IPS-NIHi11 (cell line): ENCODE measurements at regions not wholly inside any gene's neighbourhood (a gene's known extent, or its start where the extent isn't known, plus 50 kb on each side); places are given as distances from the start of the nearest gene placed in this dataset.
A peak's percentile ranks its signal among the peaks of the same experiment; 100 is the strongest.

ENCODE experiments used
- DNase-seq: peaks from one replicate; pipeline ENCODE4 v3.0.0; 2012; ENCODE audit warnings: mixed read lengths, low spot score

DNA sequence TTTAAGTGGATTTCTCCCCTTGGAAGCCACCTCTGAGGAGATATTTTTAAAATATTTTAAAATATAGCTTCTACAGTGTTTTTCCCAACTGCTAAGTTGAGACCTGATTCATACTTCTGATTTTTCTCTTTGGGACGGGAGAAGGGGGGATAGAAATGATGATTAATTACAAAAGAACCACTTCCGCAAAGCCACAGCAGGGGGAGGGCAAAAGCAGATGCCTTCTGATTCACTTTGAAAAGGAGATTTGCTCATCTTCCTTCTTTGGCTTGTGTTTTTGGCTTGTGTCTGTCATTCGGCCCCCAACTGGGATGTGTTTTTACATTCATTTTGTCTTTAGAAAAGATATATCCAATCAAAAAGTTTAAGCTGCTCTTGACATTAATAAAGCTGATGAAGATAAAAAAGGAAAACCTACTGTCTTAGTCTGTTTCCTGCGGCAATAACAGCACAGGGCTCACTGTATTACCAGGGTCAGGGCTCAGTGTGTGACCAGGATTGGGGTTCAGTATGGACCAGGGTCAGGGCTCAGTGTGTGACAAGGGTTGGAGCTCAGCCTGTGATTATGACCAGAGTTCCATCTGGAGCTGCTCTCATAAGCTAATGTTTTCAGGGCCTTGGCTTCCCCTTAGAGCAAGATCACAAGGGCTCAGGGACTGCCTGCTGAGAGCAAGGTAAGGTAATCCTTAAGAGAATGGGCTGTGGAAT is 223.2 kb downstream of the MTHFS start:
- DNase-seq = peak; percentile 24

DNA sequence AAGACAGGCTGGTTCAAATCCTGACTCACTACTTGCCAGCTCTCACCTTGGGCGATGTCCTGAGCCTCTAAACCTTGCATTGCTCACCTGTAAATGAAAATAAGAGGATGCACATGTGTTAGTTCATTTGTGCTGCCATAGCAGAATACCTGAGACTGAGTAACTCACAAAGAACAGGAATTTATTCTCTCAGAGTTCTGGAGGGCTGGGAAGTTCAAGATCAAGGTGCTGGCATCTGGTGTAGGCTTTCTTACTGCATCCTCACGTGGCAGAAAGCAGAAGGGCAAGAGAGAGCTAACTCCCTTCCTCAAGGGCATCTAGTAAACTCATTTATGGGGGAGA is 222.7 kb downstream of the MTHFS start:
- no peak for DNase-seq

DNA sequence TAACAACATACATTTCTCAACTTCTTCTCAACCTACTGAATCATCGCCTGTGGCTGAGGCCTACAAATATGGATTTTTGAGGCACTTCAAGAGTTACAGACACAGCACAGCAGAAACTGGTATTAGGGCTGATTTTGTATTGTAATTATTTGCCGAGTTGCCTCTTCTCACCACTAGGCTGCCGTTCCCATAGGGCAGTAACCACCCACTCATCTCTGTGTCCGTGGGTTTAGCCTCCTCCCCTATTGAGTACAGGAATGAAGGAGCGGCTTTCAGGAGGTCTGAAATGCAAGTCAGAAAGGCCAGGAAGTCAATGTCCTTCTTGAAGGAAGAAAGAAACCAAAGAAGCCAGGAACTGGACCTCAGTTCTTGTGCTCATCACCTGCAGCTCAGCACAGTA is 220.8 kb downstream of the MTHFS start:
- no peak for DNase-seq

DNA sequence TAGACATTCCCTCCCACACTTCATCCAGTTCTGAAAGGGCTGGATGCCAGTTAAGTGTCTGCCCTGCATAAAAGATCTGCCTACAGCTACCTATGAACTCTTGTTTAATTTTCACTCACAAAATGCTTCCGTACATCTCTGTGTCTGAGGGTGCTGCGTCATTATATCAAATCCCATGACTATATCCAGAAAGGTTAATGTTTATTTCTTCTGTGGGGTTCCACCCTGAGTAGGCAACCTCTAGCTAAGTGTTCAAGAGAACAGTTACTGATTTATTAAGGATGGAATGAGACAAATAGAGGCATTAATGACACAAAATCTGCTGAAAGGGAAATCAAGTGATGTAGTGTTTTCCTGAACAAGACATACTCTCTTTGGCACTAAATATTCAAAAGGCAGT is 220.2 kb downstream of the MTHFS start:
- DNase-seq = no peak

DNA sequence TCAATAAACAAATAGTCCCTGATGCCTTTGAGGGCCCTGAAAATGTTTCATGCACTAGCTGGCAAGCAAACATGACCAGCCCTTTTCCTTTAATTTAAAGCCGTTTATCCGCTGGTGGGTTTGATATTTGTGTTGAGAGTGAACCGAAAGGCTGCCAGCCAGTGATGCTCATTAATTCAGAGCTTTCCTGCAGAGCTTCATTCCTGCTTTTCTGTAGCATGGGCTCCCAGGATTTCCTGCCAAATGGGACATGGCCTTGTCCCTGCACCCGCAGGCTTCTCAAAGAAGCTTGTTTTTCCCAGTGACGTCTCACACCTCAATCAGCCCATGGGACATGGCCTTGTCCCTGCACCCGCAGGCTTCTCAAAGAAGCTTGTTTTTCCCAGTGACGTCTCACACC is 219.6 kb downstream of the MTHFS start:
- DNase-seq = no peak

DNA sequence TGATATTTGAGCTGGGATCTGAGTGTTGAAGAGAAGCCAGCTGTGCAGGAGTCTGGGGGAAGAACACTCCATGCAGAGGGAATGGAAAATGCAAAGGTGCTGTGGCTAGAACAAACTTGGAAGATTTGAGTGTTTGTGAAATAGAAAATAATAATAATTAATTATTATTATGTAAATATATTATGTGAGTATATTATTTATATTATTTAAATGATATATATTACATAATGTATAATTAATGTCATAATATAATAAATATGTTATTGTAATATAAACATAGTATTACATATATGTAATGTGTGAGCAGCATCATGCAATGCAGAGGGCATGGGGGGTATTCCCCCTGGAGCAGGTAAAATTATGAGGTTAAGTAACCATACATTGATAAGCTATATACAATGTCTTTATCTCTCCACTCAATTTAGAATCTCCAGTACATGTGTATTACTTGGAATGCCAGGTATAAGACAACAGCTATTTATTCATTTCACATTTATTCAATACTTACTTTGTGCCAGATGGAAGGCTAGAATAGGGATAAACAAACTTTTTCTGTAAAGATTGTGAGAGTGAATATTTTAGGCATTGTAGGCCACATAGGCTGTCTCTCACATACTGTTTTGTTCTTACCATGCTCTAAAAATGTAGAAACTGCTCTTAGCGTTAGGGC is 218.6 kb downstream of the MTHFS start:
- DNase-seq = no peak

DNA sequence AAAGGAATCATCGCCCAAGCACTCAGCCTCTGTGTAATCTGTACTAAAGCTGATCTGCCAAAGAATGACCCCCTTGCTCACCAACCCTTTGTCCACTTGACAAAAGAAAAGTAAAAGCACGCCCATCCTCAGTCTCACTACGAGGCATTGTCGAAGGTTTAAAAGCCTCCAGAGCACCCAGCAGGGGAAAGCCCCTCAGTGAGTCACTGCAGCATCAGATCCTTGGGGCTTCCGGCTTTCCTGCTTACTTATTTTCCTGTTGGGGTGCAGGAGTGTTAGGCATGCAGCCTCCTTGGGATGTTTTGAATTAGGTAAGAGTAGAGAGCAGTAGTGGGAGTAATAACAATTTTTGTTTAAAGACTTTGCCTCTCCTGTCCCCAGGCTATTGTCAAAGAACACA is 216.1 kb downstream of the MTHFS start:
- DNase-seq = peak; percentile 41

DNA sequence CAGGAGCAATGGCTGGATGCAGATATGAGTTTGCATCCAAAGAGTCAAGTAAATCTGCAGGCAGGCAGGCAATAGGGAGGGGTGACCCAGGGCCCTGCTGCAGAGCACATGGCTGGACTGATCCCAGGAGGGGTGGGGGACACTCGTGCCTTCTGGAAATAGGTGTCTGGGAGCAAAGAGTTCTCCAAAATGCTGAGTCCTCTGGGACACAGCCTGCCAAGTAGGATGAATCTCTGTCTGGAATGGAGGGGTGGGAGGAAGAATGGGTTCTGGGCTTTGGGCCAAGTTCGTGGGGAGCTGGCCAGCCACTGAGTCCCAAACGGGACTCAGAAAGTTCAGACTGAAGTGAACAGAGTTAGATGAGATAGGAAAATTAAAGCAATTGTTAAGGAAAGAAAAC is 214.5 kb downstream of the MTHFS start:
- DNase-seq = no peak

DNA sequence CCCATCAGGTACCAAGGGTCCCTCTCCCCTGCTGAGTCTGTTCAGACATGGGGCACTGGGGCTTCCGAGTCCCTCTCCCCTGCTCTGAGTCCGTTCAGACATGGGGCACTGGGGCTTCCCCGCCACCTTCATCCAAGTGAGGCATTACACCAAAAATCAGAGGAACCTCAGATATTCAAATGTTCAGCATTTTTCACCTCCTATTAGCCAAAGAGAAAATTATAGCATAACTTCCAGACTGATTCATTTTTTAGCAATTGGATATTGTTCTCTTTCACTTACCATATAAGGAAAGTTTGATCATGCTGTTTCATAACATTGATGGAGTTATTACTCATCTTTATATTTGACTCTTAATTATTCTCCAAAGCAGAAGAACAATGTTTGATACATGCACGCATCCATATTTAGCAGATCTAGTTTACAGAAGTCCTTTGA is 213.9 kb downstream of the MTHFS start:
- no peak for DNase-seq

DNA sequence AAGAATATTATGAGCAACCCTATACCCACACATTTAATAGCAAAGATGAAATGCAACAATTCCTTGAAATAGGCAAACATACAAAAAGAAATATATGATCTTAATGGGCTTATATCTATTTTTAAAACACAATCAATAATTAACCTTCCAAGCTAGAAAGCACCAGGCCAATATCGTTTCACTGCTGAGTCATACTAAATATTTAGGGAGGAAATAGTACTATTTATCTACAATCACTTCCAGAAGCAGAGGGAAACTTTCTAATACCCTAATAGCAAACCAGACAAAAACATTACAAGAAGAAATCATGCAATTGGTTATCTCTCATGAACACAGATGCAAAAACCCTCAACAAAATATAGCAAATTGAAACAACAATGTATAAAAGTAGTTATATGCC is 207.8 kb downstream of the MTHFS start:
- DNase-seq = no peak

DNA sequence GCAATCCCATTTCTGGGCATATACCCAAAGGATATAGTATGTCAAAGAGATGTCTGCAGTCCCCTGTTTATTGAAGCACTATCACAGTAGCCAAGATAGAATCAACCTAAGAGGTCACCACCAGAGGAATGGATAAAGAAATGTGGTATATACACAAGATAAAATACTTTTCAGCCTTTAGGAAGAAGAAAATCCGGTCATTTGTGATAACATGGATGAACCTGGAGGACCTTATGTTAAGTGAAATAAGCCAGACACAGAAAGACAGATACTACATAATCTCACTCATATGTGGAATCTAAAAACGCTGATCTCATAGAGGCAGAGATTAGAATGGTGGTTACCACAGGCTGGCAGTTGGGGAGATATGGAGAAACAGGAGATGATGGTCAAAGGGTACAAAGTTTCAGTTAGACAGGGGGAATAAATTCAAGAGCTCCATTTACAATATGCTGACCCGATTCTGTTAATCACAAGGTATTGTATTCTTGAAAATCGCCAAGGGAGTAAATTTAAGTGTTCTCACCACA is 195.8 kb downstream of the MTHFS start:
- DNase-seq = no peak

DNA sequence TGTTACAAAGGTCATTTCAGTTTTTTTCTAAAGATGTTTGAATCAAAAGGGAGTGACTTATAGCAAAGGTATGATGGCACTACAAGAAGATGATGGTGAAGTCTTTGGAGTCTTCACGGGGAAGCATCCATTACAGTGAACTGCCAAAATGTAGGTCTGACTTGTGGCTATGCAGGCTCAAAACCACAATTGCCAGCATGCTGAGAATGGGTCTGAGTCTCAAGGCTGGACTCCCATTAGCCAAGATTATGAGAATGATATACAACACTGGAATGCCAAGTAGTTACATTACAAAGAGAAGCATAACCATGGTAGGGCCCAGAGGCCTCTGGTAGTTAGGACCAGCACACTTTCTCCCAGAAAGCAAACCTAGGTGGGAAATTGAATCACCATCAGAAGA is 194.2 kb downstream of the MTHFS start:
- no peak for DNase-seq

DNA sequence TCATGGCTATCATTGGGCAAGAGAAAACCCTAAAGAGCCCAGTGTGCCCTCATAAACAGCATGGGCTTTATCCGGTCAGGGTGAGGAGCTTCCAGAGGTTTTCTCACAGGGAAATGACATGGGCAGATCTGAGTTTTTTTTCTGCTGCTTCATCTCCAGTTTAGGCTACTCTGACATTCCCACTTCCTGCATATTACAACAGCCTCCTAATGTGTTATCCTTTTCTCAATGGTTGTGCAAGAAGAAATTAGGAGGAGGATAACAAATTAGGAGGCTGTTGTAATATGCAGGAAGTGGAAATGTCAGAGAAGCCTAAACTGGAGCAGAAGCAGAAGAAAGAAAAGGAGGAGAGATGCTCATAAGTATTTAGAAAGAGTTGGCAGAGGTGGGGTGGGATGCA is 175.6 kb downstream of the MTHFS start:
- DNase-seq = no peak

DNA sequence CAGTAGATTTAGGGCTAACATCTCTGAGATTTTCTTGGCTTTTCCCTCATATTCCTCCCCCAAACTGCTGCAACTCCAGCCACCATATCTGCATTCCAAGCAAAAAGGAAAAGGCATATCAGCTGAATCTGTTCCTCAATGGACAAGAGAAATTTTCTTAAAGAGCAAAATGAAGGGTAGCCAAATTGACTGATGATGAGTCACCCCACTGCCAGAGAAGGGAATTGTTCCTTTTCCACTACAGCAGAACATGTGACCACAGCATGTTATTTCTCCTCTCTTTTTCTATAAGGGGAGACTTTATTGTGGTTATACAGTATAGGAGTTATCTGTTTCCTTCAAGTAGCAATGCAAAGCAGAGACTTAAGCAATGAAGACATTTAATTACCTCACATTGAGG is 172.5 kb downstream of the MTHFS start:
- DNase-seq = no peak

DNA sequence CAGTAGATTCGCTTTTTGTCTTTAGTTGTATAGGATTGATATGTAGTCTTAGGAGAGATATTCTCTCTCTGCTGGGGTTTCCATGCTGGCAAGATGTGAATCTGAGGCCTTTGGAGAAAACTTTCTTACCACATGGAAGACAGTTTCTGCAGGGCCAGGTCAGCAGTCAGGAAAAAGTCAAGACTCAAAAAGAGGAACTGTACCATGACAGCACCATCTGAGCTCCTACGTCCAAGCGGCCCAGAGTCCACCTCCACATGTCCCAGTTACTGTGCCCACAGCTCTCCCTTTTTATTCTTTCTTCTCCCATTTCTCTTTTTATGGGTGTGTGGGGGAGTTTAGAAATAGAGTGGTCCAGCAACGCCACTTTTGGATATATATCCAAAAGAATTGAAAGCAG is 172.0 kb downstream of the MTHFS start:
- DNase-seq = no peak

DNA sequence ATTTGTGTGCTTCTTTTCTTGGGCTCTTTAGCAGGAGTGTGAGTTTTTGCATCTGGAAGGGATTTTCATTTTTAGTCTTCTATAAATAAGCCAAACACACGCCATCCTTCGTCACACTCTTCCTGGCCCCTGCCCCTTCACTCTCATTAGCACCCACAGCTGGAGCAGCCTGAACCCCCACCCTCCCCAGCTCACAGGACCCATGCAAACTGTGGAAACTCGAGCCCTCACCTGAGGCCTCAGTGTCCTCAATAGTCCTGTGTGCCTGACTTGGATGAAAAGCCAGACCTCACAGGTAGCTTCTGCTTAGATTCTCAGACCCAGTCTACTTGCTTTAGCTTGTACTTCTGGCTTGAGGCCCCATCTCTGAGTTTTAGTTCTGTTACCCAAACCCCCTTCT is 167.9 kb downstream of the MTHFS start:
- DNase-seq = no peak

DNA sequence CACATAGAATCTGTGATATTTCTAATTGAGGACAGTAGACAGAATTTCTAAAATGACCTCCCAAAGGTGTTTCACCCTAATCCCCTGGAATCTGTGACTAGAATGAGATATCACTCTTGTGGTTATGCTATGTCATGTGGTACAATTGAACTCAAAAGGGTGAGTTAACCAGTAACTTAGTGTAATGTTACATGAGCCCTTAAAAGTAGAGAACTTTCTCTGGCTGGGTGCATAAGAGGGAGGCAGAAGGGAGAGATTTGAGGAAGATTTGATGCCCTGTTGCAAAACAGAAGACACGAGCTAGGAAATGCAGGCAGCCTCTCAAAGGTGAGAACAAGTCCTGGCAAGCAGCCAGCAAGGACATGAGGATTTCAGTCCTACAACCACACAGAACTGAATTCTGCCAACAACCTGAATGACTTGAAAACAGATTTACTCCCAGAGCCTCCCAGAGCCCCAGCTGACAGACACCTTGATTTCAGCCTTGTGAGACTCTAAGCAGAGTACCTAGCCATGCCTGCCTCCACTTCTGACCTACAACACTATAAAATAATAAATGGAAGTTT is 160.3 kb downstream of the MTHFS start:
- no peak for DNase-seq

DNA sequence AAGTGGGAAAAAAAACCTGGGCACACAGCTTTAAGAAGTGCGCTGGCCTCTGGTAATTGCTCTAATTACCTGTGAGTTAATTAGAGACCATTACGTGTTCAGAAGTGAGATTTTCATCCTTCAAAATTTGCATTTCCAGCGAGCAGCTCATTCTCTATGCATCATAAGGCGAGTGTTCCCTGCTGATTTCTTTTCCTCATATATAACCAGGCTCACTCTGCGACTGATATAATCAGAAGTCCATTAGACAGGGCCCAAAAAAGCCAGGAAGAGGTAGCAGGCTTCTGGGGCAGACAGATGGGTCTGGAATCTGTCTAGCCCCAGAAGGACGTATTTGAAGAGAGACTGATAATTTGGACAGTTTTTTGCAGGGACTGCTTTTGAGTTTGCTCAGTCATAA is 158.7 kb downstream of the MTHFS start:
- no peak for DNase-seq

DNA sequence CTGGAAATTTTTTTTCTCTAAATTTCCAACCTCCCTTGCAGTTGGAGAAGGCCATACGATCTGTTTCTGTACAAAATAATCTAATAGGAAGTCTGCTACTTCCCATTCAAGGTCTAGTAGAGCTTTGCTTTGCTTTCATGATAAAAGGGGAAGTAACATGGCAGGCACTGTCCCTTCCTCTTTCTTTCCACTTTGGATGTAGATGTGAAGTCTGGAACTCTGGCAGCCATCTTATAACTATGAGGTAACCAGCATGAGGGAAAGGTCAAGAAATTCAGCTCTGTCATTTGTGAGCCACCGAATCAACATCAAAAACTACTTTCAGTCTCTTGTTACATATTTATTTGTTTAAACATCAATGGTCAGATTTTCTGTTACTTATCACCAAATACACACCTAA is 156.3 kb downstream of the MTHFS start:
- no peak for DNase-seq

DNA sequence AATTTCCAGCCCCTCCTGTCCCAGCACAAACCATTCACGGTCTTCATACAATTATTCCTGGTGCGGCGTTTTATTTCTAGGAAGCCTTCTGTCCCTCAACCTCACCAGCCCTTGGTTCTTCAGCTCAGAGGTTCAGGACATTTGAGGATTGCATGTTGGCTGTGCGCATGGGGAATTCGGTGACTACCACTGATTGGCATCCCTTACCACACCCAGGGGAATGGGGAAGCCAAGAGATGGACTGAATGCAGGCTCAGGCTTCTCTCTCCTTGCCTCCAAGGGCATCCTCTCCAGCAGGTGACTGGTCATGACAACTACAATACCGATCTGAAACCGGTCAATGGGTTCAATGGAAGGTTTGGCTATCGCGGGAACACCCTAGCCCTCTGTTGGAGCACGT is 153.8 kb downstream of the MTHFS start:
- no peak for DNase-seq

DNA sequence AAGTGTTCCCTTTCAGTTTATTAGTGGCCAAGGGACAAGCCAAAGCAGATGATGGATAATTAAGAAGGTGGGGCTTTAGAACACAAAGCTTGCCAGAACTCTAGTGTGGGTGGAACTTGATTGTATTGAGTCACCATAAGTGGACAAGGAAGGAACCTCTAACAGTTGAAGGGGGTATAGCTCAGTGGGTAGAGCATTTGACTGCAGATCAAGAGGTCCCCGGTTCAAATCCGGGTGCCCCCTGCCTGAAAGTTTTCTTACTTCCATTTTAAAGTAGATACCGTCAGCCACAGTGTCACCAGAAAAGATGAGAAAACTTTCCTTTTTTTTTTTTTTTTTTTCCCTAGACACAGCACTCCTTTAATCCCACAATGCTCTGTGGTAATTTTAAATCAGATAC is 152.3 kb downstream of the MTHFS start:
- peak; percentile 23 for DNase-seq

DNA sequence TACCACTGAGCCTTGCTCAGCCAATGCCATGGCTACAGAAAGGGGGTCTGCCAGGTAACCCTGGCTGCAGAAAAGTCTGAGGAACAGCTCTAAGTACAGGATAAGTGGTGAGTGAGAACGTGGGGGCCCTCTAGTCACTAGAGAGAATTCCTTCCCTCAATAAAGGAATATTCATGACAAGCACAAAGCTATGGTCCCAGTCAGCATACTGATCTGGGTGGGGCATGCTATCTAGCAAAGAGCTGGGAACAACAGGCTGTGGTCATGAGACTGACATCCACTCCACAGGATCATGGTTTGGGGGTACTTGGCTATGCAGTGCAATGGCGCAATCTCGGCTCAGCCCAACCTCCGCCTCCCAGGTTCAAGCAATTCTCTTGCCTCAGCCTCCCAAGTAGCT is 140.4 kb downstream of the MTHFS start:
- no peak for DNase-seq

DNA sequence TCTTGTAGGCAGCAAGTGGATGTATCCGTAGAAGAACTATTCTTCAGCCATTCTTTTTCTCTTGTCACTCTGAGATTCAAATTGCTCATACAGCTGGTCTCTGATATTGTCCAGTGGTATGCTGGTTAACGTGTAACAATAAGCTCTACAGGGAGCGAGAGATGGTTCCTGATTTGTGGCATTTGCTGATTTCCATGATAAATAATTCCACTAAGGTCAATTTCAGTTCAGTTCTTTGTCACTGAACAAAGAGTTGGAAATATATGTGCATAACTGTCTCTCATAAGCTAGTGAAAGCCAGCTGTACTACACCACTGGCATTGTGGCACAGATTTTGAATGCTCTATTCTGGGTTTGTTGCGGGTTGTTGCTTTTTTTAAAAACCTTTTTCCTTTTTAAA is 131.7 kb downstream of the MTHFS start:
- DNase-seq = no peak

DNA sequence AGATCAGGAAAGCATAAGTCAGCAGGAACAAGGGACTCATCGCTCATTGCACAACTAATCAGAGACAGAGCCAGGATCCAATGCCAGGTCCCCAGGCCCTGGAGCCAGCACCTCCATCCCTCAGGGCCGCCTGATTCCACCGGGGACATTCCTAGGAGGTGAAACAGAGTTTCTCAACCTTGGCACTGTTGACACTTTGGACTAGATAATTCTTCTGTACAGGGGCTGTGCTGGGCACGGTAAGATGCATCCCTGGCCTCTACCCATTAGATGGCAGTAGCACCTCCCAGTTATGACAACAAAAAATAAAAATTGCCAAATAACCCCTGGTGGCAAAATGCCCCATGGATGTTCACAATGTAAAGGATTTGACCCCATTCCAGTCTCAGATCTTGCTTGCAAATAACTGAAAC is 127.7 kb downstream of the MTHFS start:
- DNase-seq = no peak
